SK-N-SH (cell line): ENCODE measurements at regions not wholly inside any gene's neighbourhood (a gene's known extent, or its start where the extent isn't known, plus 50 kb on each side); places are given as distances from the start of the nearest gene placed in this dataset.

ENCODE experiments used
- CTCF ChIA-PET: fragments of 300-600, 350-600 bp; formaldehyde crosslinking; extraction: SDS; loops from one replicate; lab custom pipeline; 2021; lab: Yijun Ruan, JAX
- POLR2A ChIA-PET: fragments of 350-600 bp; sonication (Branson Sonifier 250); formaldehyde crosslinking; extraction: SDS; loops from one replicate; lab custom pipeline; 2020; ENCODE audit warnings: antibody characterized with exemption, inconsistent platforms; lab: Yijun Ruan, JAX
- DNase-seq: peaks from one replicate; pipeline ENCODE4 v3.0.0; 2012
- H2AFZ ChIP-seq: fragments of 200-600 bp; sonication (generic); 2 replicates; pipeline ENCODE4 v1.8.1; 2016; ENCODE audit warnings: antibody characterized with exemption, mild to moderate bottlenecking, low read depth
- H3F3A ChIP-seq: fragments of 200-600 bp; sonication (generic); replicated peaks from 2 replicates; pipeline ENCODE3; 2016; ENCODE audit warnings: antibody characterized with exemption, mild to moderate bottlenecking; ENCODE audit not compliant: insufficient read depth
- H3K27ac ChIP-seq, 2 experiments: fragments of 200-500 bp in 1 of 2; fragments of 200-600 bp in 1 of 2; sonication (Bioruptor generic) in 1 of 2; sonication (generic), shearing (Covaris generic) in 1 of 2; 2 replicates each; pipeline versions ENCODE4 v1.5.1 to v1.6.1; 2014 to 2016; ENCODE audit warnings: low read depth in 2 of 2, inconsistent platforms in 1 of 2, low read length in 1 of 2, mild to moderate bottlenecking in 1 of 2, mixed read lengths in 1 of 2
- H3K27me3 ChIP-seq: fragments of 200-600 bp; sonication (generic), shearing (Covaris generic); 2 replicates; pipeline ENCODE4 v1.6.1; 2016; ENCODE audit warnings: mixed run types; ENCODE audit not compliant: insufficient read depth
- H3K36me3 ChIP-seq, 2 experiments: fragments of 200-500 bp in 1 of 2; fragments of 200-600 bp in 1 of 2; sonication (Bioruptor generic) in 1 of 2; sonication (generic) in 1 of 2; replicated peaks in 1 of 2; 2 replicates each; pipeline versions ENCODE3 to v1.5.1; 2014 to 2016; ENCODE audit warnings: low read length in 1 of 2, mild to moderate bottlenecking in 1 of 2; ENCODE audit not compliant: insufficient read depth in 2 of 2, control insufficient read depth in 1 of 2
- H3K4me1 ChIP-seq, 2 experiments: fragments of 200-500 bp in 1 of 2; fragments of 200-600 bp in 1 of 2; sonication (Bioruptor generic) in 1 of 2; sonication (generic), shearing (Covaris generic) in 1 of 2; 2 replicates each; pipeline versions ENCODE4 v1.5.1 to v1.6.1; 2014 to 2016; ENCODE audit warnings: low read depth in 1 of 2, low read length in 1 of 2, mixed run types in 1 of 2; ENCODE audit not compliant: insufficient read depth in 2 of 2, control insufficient read depth in 1 of 2
- H3K4me2 ChIP-seq: fragments of 200-600 bp; sonication (generic), shearing (Covaris generic); 2 replicates; pipeline ENCODE4 v1.6.1; 2017; ENCODE audit warnings: mixed run types
- H3K4me3 ChIP-seq, 2 experiments: fragments of 200-500 bp in 1 of 2; fragments of 200-600 bp in 1 of 2; sonication (Bioruptor generic) in 1 of 2; sonication (generic), shearing (Covaris generic) in 1 of 2; 2 replicates each; pipeline versions ENCODE4 v1.5.1 to v1.8.1; 2014 to 2016; ENCODE audit warnings: low read depth in 2 of 2, inconsistent platforms in 1 of 2, low read length in 1 of 2, mild to moderate bottlenecking in 1 of 2, mixed read lengths in 1 of 2, moderate library complexity in 1 of 2
- H3K79me2 ChIP-seq: fragments of 200-600 bp; sonication (generic); 2 replicates; pipeline ENCODE4 v1.8.1; 2017; ENCODE audit warnings: mild to moderate bottlenecking; ENCODE audit not compliant: insufficient read depth
- H3K9ac ChIP-seq: fragments of 200-600 bp; sonication (generic); 2 replicates; pipeline ENCODE4 v1.6.1; 2017; ENCODE audit warnings: mixed run types
- H3K9me2 ChIP-seq: fragments of 200-600 bp; sonication (generic); 2 replicates; pipeline ENCODE4 v1.6.1; 2017; ENCODE audit warnings: mixed run types
- H3K9me3 ChIP-seq: fragments of 200-600 bp; sonication (generic); 2 replicates; pipeline ENCODE4 v1.6.1; 2017; ENCODE audit warnings: mixed run types, mild to moderate bottlenecking, moderate library complexity
- H4K20me1 ChIP-seq: fragments of 200-600 bp; sonication (generic); 2 replicates; pipeline ENCODE4 v1.6.1; 2017; ENCODE audit warnings: mild to moderate bottlenecking, mixed run types; ENCODE audit not compliant: insufficient read depth
- EZH2phosphoT487 ChIP-seq: fragments of 200-600 bp; sonication (generic); IDR thresholded peaks from 2 replicates; pipeline ENCODE4 v1.6.1; 2017; ENCODE audit warnings: low read depth, mixed run types, mild to moderate bottlenecking, antibody characterized with exemption, moderate library complexity, borderline replicate concordance
- FOXJ3 ChIP-seq: sonication (generic); formaldehyde crosslinking; IDR thresholded peaks from 2 replicates; pipeline ENCODE4 v1.5.1; 2020; ENCODE audit warnings: mild to moderate bottlenecking, missing genetic modification reagents
- JUND ChIP-seq: IDR thresholded peaks from 2 replicates; pipeline ENCODE4 v1.4.0; 2012
- NFIC ChIP-seq: IDR thresholded peaks from 2 replicates; pipeline ENCODE4 v1.4.0; 2012; ENCODE audit warnings: borderline replicate concordance
- NRF1 ChIP-seq: IDR thresholded peaks from 2 replicates; pipeline ENCODE4 v1.6.1; 2012; ENCODE audit warnings: low read depth, mild to moderate bottlenecking, low read length
- RAD21 ChIP-seq: IDR thresholded peaks from 2 replicates; pipeline ENCODE4 v1.6.1; 2012; ENCODE audit warnings: mild to moderate bottlenecking, low read length
- RFX5 ChIP-seq: IDR thresholded peaks from 2 replicates; pipeline ENCODE4 v1.6.1; 2012; ENCODE audit warnings: mild to moderate bottlenecking, improper control_type of control experiment, low read length
- RXRA ChIP-seq: IDR thresholded peaks from 2 replicates; pipeline ENCODE4 v1.4.0; 2012; ENCODE audit warnings: low read depth, mild to moderate bottlenecking, borderline replicate concordance
- SIN3A ChIP-seq: IDR thresholded peaks from 2 replicates; pipeline ENCODE4 v1.6.1; 2012; ENCODE audit warnings: low read depth, mild to moderate bottlenecking, low read length, moderate library complexity, borderline replicate concordance
- TEAD4 ChIP-seq: IDR thresholded peaks from 2 replicates; pipeline ENCODE4 v1.4.0; 2012; ENCODE audit warnings: mild to moderate bottlenecking, borderline replicate concordance; ENCODE audit not compliant: insufficient read depth
- YY1 ChIP-seq: IDR thresholded peaks from 2 replicates; pipeline ENCODE4 v1.4.0; 2012; ENCODE audit warnings: low read depth, mild to moderate bottlenecking
- WGBS: methylation state at CpG from one replicate; pipeline ENCODE4 v1.1.6; 2017; ENCODE audit warnings: low lambda C conversion rate; 5-methylcytosine and 5-hydroxymethylcytosine counted together
- TF ChIP-seq, protein P1 (sequence below): IDR thresholded peaks from 2 replicates; pipeline ENCODE4 v1.4.0; 2012; ENCODE audit warnings: low read depth
- TF ChIP-seq, protein P2 (sequence below): fragments of 150-350 bp; IDR thresholded peaks from 2 replicates; pipeline ENCODE4 v1.6.1; 2017; ENCODE audit warnings: antibody characterized with exemption, low read length, low read depth, borderline replicate concordance
- TF ChIP-seq, protein P3 (sequence below): fragments of 200-600 bp; sonication (generic); IDR thresholded peaks from 2 replicates; pipeline ENCODE4 v1.6.1; 2017; ENCODE audit warnings: antibody characterized with exemption, mild to moderate bottlenecking, moderate library complexity
- TF ChIP-seq, protein P4 (sequence below): IDR thresholded peaks from 2 replicates; pipeline ENCODE4 v1.4.0; 2012; ENCODE audit warnings: low read depth, borderline replicate concordance
- TF ChIP-seq, protein P5 (sequence below): IDR thresholded peaks from 2 replicates; pipeline ENCODE4 v1.4.0; 2012; ENCODE audit warnings: low read depth, borderline replicate concordance

DNA sequence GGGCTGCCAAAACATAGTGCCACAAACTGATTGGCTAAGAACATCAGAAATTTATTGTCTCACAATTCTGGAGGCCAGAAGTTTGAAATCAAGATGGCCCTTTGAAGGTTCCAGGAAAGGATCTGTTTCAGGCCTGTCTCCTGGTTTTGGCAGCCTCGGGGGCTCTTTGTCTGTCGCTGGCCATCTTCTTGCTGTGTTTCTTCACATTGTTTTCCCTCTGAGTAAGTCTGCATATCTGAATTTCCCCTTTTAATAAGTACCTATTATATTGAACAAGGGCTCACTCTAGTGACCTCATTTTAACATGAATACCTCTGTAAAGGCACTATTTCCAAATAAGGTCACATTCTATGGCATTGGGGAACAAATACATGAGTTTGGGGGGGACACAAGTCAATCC is 467.1 kb upstream of the MGAT4C start:
- no peaks in the 10 kb centered on the region for H3K27me3 ChIP-seq
- WGBS, result 90% methylated on average over 2 of the region's 2 CpGs
- peaks cover 0 to 2% of the 10 kb centered on the region in 2 experiments; a peak in 1 of 4 replicates for H3K4me1 ChIP-seq
- H3K9me3 ChIP-seq, result no peaks in the 10 kb centered on the region
- no peak overlapping the region for H3K27ac ChIP-seq
- H3K79me2 ChIP-seq, result no peaks in the 10 kb centered on the region
- H2AFZ ChIP-seq, result no peak overlapping the region; the same call in 1 of the 2 replicates
- H3F3A ChIP-seq, result peaks cover 4% of the 10 kb centered on the region
- DNase-seq, result no peak
- ChIA-PET CTCF (no interaction called here), POLR2A (no interaction called here)
- H3K4me2 ChIP-seq, result no peak overlapping the region
- no peaks in the 10 kb centered on the region for H3K9me2 ChIP-seq
- H3K36me3 ChIP-seq, result no peaks in the 10 kb centered on the region
- TF ChIP-seq SIN3A, result no peak
- 0 out of 2 replicates have a peak, but pooled peaks have one; percentile 5 for TF ChIP-seq RAD21
- H3K4me3 ChIP-seq, result no peak overlapping the region
- H3K9ac ChIP-seq, result no peak overlapping the region
- no peaks in the 10 kb centered on the region for H4K20me1 ChIP-seq

DNA sequence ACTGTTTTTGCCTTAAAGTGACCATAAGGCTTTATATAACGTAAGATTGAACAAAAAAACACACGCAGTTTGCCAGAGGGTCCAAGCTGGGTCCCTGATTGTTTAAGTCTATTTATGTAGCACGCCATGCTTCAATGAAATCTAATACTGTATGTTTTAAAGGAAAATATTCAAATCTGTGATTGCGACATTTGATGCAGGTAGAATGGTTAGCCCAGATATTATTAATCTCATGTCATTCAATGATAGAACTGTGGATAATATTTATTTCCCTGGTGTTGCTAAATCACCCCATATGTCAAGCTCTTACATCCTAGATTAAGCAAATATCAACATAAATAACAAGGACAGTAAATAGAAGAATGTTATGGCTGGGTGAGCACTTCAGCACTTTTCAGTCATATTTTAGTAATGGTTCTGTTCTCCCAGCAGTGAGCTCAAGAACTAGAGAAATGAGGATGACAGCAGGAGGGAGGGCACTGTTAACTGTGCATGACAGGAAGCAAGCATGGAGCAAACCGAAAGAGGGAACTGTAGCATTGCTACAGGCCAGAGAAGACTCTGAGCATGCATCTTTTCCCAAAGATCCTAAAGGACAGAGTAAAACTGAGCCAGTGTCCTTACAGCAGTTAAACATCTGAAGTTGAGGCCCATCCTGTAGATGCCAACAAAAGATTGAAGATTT is 465.7 kb upstream of the MGAT4C start:
- H3F3A ChIP-seq, result no peaks in the 10 kb centered on the region
- DNase-seq, result no peak
- no peaks in the 10 kb centered on the region for H3K9me3 ChIP-seq
- no peak overlapping the region for H2AFZ ChIP-seq
- no peak overlapping the region for H3K9ac ChIP-seq
- H3K27me3 ChIP-seq, result no peaks in the 10 kb centered on the region
- WGBS, result 91% methylated on average over 5 of the region's 5 CpGs
- no peaks in the 10 kb centered on the region for H3K9me2 ChIP-seq
- no peak overlapping the region for H3K4me3 ChIP-seq
- TF ChIP-seq, protein P1, sequence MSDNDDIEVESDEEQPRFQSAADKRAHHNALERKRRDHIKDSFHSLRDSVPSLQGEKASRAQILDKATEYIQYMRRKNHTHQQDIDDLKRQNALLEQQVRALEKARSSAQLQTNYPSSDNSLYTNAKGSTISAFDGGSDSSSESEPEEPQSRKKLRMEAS, result no peak
- TF ChIP-seq EZH2phosphoT487 (no peak), YY1 (no peak), RXRA (no peak), NRF1 (no peak), JUND (no peak), NFIC (no peak), TEAD4 (no peak), FOXJ3 (no peak), RFX5 (no peak)
- TF ChIP-seq, protein P2, sequence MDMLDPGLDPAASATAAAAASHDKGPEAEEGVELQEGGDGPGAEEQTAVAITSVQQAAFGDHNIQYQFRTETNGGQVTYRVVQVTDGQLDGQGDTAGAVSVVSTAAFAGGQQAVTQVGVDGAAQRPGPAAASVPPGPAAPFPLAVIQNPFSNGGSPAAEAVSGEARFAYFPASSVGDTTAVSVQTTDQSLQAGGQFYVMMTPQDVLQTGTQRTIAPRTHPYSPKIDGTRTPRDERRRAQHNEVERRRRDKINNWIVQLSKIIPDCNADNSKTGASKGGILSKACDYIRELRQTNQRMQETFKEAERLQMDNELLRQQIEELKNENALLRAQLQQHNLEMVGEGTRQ, result no peak
- TF ChIP-seq, protein P3, sequence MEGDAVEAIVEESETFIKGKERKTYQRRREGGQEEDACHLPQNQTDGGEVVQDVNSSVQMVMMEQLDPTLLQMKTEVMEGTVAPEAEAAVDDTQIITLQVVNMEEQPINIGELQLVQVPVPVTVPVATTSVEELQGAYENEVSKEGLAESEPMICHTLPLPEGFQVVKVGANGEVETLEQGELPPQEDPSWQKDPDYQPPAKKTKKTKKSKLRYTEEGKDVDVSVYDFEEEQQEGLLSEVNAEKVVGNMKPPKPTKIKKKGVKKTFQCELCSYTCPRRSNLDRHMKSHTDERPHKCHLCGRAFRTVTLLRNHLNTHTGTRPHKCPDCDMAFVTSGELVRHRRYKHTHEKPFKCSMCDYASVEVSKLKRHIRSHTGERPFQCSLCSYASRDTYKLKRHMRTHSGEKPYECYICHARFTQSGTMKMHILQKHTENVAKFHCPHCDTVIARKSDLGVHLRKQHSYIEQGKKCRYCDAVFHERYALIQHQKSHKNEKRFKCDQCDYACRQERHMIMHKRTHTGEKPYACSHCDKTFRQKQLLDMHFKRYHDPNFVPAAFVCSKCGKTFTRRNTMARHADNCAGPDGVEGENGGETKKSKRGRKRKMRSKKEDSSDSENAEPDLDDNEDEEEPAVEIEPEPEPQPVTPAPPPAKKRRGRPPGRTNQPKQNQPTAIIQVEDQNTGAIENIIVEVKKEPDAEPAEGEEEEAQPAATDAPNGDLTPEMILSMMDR, result no peak
- TF ChIP-seq, protein P4, sequence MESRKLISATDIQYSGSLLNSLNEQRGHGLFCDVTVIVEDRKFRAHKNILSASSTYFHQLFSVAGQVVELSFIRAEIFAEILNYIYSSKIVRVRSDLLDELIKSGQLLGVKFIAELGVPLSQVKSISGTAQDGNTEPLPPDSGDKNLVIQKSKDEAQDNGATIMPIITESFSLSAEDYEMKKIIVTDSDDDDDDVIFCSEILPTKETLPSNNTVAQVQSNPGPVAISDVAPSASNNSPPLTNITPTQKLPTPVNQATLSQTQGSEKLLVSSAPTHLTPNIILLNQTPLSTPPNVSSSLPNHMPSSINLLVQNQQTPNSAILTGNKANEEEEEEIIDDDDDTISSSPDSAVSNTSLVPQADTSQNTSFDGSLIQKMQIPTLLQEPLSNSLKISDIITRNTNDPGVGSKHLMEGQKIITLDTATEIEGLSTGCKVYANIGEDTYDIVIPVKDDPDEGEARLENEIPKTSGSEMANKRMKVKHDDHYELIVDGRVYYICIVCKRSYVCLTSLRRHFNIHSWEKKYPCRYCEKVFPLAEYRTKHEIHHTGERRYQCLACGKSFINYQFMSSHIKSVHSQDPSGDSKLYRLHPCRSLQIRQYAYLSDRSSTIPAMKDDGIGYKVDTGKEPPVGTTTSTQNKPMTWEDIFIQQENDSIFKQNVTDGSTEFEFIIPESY, result no peak
- TF ChIP-seq, protein P5, sequence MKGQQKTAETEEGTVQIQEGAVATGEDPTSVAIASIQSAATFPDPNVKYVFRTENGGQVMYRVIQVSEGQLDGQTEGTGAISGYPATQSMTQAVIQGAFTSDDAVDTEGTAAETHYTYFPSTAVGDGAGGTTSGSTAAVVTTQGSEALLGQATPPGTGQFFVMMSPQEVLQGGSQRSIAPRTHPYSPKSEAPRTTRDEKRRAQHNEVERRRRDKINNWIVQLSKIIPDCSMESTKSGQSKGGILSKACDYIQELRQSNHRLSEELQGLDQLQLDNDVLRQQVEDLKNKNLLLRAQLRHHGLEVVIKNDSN, result no peak
- no peak overlapping the region for H3K4me2 ChIP-seq
- no peaks in the 10 kb centered on the region; a peak in 1 of 4 replicates for H3K4me1 ChIP-seq
- CTCF ChIA-PET, result no interaction called here
- no peaks in the 10 kb centered on the region for H4K20me1 ChIP-seq
- H3K36me3 ChIP-seq, result no peaks in the 10 kb centered on the region
- POLR2A ChIA-PET, result no interaction called here
- no peaks in the 10 kb centered on the region for H3K79me2 ChIP-seq
- H3K27ac ChIP-seq, result no peak overlapping the region
